NCI-H345 (cell line): ENCODE measurements at regions not wholly inside any gene's neighbourhood (a gene's known extent, or its start where the extent isn't known, plus 50 kb on each side); places are given as distances from the start of the nearest gene placed in this dataset.

Experiments
- DNase-seq: peaks from one replicate; lab custom pipeline; 2025; lab: John Stamatoyannopoulos, UW

- DNase-seq: no peak
Measured at GRCh38 chr12:40618636-40619035, 73.6 kb upstream of the CNTN1 start.

DNA sequence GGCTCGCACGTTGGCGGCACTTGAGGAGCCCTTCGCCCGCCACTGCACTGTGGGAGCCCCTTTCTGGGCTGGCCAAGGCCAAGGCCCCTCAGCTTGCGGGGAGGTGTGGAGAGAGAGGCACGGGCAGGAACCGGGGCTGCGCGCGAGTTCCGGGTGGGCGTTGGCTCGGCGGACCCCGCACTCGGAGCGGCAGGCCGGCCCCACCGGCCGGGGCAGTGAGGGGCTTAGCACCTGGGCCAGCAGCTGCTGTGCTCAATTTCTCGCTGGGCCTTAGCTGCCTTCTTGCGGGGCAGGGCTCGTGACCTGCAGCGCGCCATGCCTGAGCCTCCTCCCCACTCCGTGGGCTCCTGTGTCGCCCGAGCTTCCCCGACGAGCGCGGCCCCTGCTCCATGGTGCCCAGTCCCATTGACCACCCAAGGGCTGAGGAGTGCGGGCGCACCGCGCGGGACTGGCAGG is 71.6 kb upstream of the CNTN1 start:
- DNase-seq: no peak

- DNase-seq: peak; percentile 60
Measured at GRCh38 chr12:40622246-40622838, 69.9 kb upstream of the CNTN1 start.

GRCh38 chr12:40632171-40632570 is 60.1 kb upstream of the CNTN1 start:
- no peak for DNase-seq

GRCh38 chr12:40632933-40633332 is 59.3 kb upstream of the CNTN1 start:
- no peak for DNase-seq

DNA sequence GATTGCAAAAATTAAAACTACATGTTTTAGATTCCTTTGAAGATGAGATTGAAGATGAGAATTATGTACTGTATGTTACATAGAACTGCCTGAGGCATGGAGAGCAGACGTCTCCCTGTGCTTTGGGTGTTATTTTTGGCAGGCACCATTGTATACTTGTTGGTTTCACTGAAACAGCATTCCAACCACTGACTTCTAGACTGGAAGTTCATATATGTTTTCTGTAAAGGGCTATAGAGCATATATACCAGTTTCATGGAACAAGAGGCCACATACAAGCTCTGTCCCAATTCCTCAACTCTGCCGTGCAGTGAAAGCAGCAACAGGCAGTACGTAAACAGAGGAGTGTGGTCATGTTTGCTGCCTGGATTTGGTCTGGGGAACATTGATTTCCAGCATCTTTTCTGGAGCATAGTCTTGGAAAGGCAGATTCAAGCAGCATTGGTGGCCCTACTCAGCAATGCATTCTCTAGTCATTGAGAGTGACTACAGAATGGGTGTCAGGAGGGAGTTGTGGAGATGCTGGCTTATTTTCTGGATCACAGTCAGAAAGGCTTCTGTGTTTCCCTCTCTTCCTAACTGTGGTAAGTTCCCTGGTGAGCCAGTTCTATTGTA is 57.6 kb upstream of the CNTN1 start:
- DNase-seq: no peak

DNA sequence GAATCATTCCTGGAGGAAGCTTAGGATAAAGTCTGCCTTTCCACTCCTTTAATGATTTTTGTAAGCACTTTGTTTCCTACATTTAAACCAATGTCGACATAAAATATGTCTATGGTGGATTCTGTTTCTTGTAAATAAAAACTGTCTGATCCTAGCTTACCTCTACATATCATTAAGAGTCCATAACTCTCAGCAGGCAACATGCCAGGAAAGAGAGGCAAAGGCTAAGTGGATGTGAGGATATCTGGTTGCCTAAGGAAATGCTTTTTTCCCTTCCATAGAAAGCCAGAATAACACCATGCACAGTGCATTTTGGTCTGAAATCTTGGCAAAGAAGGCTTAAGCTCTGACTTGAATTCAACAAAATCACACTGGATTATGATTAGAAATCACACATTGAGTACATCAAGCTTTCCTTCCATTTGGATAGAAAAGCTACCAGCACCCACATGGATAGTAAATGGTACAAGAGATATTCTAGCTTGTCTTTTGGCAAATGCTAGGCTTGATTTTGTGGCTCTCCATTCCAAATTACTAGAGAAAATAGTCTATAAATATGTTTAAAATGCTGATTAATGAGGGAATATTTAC is 57.0 kb upstream of the CNTN1 start:
- DNase-seq: peak; percentile 13
